ENCODE measurements at regions not wholly inside any gene's neighbourhood (a gene's known extent, or its start where the extent isn't known, plus 50 kb on each side); places are given as distances from the start of the nearest gene placed in this dataset.

GRCh38 chr22:33186816-33187215 is 128.6 kb upstream of the SYN3 start:
- no peaks in the 10 kb centered on the region for H3K27me3 ChIP-seq (ENCODE audit: insufficient read depth, low read length, poor library complexity)
- no peak overlapping the region for H3K4me3 ChIP-seq (ENCODE audit: low read depth in 1 of 2, low read length in 2 of 2)
- H3K79me2 ChIP-seq (ENCODE audit: insufficient read depth, low read length) = no peaks in the 10 kb centered on the region
- H2AFZ ChIP-seq (ENCODE audit: low read depth, low read length) = no peak overlapping the region
- no peak for DNase-seq
- H3K9me3 ChIP-seq (ENCODE audit: insufficient read depth, low read length, severe bottlenecking) = no peaks in the 10 kb centered on the region
- H3K36me3 ChIP-seq (ENCODE audit: insufficient read depth, low read length) = no peaks in the 10 kb centered on the region
- no peak for TF ChIP-seq CTCF (IDR thresholded peaks at IDR 0.05; ENCODE audit: borderline replicate concordance, extremely low read depth, low read length, poor library complexity, severe bottlenecking)
- no peak for TF ChIP-seq EZH2 (IDR thresholded peaks at IDR 0.05; ENCODE audit: borderline replicate concordance, low read depth, low read length, severe bottlenecking)
- H3K9ac ChIP-seq (ENCODE audit: low read depth, low read length) = no peak overlapping the region
- H4K20me1 ChIP-seq (ENCODE audit: insufficient read depth, low read length) = no peaks in the 10 kb centered on the region
- H3K27ac ChIP-seq (ENCODE audit: low read length) = no peak overlapping the region
- no peak overlapping the region for H3K4me2 ChIP-seq (ENCODE audit: insufficient read depth, low read length)
- no peak for ATAC-seq (ENCODE audit: insufficient read depth, low read depth)
- H3K4me1 ChIP-seq (ENCODE audit: insufficient read depth, low read length) = no peaks in the 10 kb centered on the region

GRCh38 chr22:33180356-33180755 is 122.2 kb upstream of the SYN3 start:
- ATAC-seq (ENCODE audit: insufficient read depth, low read depth) (no peak), DNase-seq (no peak)
- Histone ChIP-seq H4K20me1 (ENCODE audit: insufficient read depth, low read length) (no peaks in the 10 kb centered on the region), H3K27me3 (ENCODE audit: insufficient read depth, low read length, poor library complexity) (no peaks in the 10 kb centered on the region), H3K4me2 (ENCODE audit: insufficient read depth, low read length) (no peak overlapping the region), H2AFZ (ENCODE audit: low read depth, low read length) (no peak overlapping the region), H3K27ac (ENCODE audit: low read length) (no peak overlapping the region), H3K36me3 (ENCODE audit: insufficient read depth, low read length) (no peaks in the 10 kb centered on the region), H3K79me2 (ENCODE audit: insufficient read depth, low read length) (no peaks in the 10 kb centered on the region), H3K4me1 (ENCODE audit: insufficient read depth, low read length) (no peaks in the 10 kb centered on the region), H3K4me3 (ENCODE audit: low read depth in 1 of 2, low read length in 2 of 2) (no peak overlapping the region), H3K9me3 (ENCODE audit: insufficient read depth, low read length, severe bottlenecking) (no peaks in the 10 kb centered on the region), H3K9ac (ENCODE audit: low read depth, low read length) (no peak overlapping the region)
- TF ChIP-seq EZH2 (IDR thresholded peaks at IDR 0.05; ENCODE audit: borderline replicate concordance, low read depth, low read length, severe bottlenecking) = no peak
- no peak for TF ChIP-seq CTCF (IDR thresholded peaks at IDR 0.05; ENCODE audit: borderline replicate concordance, extremely low read depth, low read length, poor library complexity, severe bottlenecking)

- no peak overlapping the region for H3K9ac ChIP-seq (ENCODE audit: low read depth, low read length)
Measured at GRCh38 chr22:33167998-33168790, 110.0 kb upstream of the SYN3 start.

More at GRCh38 chr22:33167998-33168790, 110.0 kb upstream of the SYN3 start:
- DNase-seq (no peak), ATAC-seq (ENCODE audit: insufficient read depth, low read depth) (no peak)
- Histone ChIP-seq H3K4me2 (ENCODE audit: insufficient read depth, low read length) (no peak overlapping the region), H3K27me3 (ENCODE audit: insufficient read depth, low read length, poor library complexity) (no peaks in the 10 kb centered on the region), H4K20me1 (ENCODE audit: insufficient read depth, low read length) (no peaks in the 10 kb centered on the region), H3K4me3 (ENCODE audit: low read depth in 1 of 2, low read length in 2 of 2) (no peak overlapping the region), H3K79me2 (ENCODE audit: insufficient read depth, low read length) (no peaks in the 10 kb centered on the region), H3K9me3 (ENCODE audit: insufficient read depth, low read length, severe bottlenecking) (no peaks in the 10 kb centered on the region), H3K36me3 (ENCODE audit: insufficient read depth, low read length) (no peaks in the 10 kb centered on the region), H2AFZ (ENCODE audit: low read depth, low read length) (no peak overlapping the region), H3K27ac (ENCODE audit: low read length) (no peak overlapping the region), H3K4me1 (ENCODE audit: insufficient read depth, low read length) (no peaks in the 10 kb centered on the region)
- no peak for TF ChIP-seq CTCF (IDR thresholded peaks at IDR 0.05; ENCODE audit: borderline replicate concordance, extremely low read depth, low read length, poor library complexity, severe bottlenecking)
- TF ChIP-seq EZH2 (IDR thresholded peaks at IDR 0.05; ENCODE audit: borderline replicate concordance, low read depth, low read length, severe bottlenecking) = no peak
